Ureter (tissue), 1 donor: ENCODE measurements at regions not wholly inside any gene's neighbourhood (a gene's known extent, or its start where the extent isn't known, plus 50 kb on each side); places are given as distances from the start of the nearest gene placed in this dataset.

Source experiments
- DNase-seq: peaks from one replicate; pipeline ENCODE4 v3.0.0-alpha.2; 2020; ENCODE audit warnings: low spot score
- donor health status: DM: yes; HTN: yes; CAD: no.

DNA sequence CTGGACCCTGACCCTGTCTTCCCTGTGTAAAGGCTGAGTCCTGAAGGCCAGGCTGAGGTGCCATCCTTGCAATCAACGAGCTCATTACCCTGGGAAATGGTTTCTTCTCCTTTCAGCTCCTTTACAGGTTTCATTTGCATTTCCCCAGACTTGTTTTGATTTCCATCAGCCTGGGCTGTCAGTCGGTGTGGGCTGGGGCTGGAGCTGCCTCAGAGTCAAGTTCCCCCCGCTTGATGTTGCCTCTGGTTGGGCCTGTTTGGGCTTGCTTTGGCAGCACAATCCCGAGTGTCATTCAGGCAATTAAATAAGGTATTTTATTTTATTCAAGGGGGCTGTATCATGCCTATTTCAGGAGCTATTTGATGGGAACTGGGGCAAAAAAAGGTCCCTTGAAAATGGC is 424.9 kb downstream of the INSC start:
- DNase-seq = no peak

DNA sequence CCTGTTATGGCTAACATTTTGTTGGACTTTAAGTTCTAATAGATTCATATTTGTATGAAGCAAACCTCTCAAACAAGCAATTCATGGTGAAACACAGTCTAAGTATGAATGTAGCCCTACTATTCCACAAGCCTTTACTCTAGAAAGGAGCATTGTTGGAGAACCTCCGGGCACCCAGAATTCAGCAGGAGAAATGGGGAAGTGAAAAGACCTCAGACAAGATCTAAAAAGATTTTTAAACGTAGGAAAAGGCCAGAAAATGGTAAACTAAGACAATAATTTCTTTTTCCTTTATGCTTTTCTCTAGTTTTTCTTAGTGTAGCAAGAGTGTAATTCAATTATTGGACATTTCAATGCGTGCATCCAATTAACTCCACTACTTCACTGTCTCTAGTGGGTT is 426.4 kb downstream of the INSC start:
- DNase-seq = no peak

DNA sequence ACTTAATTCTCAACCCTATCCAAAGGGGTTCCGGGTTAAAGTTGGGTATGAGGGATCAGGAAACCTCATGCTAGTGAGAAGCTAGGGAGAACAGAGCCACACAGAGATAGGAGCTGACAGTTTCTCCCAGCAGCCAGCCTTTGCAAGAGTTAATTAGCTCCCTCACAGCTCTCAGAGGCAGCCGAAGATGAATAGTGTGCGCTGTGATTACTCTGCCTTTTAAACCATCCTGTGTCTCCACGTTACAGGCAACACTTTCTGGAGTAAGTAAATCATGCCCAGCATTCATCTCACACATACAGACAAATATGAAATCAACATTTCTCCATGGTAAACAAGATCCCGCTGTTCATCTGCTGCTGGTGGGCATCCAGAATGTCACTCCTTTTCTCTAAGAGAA is 429.6 kb downstream of the INSC start:
- no peak for DNase-seq

DNA sequence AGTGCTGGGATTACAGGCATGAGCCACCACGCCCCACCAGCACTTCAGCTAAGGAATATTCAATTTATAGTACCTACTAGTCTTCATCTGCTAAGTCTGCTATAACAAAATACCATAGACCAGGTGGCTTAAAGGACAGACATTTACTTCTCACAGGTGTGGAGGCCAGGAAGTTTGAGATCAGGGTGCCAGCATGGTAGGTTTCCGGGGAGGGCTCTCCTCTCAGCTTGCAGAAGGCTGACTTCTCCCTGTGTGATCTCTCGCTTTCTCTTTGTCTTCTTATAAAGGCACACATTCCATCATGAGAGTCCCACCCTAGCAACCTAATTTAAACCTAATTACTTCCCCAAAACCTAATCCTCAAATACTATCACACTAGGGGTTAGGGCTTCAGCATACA is 433.0 kb downstream of the INSC start:
- DNase-seq = no peak

DNA sequence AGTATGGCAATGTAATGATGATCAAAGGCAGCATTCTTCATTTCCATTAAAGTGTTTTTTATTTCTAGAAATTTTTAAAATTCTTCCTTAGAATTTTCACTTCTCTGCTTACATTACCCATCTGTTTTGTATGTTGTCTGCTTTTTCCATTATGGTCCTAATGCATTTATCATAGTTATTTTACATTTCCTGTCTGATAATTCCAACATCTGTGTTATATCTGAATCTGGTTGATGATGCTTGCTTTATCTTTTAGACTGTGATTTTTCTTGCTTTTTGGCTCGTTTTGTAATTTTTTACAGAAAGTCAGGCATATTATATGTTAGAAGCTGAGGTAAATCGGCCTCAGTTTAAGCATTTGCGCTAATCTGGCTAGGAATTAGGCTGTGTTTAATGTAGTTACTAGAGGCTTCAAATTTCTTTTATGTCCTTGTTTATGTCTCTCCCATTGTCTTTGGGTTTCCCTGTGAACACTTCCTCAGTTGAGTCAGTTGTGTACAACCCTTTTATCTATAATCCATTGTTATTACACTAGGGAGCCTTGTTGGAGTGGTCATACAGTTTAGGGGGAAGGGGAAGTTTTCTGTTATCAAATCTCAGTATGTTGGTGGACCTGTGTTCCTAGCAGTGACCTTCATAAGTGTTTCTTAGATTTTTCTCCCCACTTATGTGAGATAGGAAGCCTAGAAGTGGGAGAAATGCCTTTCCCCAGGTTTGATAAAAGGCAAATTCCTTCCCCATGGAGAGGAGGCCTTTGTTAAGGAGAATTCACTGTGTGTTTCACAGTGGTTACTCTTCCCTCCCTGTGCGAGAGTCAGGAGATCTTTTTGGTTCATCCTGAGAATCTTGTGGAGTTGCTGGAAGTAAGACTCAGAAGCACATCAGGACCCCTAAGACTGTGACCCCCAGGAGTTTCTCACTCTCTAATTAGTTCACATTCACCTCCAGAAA is 437.5 kb downstream of the INSC start:
- no peak for DNase-seq

DNA sequence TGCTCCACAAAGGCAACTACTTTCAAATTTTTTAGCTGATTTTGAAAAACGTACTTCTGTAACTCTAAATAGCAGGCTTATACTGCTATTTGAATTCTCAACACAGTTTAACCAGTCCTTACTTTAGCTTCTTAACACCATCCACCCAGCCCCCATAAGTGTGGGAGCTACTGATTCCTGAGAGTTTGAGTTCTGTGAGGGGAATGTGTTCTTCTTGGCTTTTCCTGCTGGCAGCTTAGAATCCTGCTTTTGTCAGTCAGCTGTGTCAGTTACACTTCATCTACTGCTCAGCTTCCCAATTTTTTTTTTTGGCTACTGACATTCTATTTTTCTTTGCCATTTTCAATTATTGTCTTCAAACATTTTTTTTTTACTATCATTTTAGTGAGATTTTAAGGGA is 440.4 kb downstream of the INSC start:
- DNase-seq = no peak

DNA sequence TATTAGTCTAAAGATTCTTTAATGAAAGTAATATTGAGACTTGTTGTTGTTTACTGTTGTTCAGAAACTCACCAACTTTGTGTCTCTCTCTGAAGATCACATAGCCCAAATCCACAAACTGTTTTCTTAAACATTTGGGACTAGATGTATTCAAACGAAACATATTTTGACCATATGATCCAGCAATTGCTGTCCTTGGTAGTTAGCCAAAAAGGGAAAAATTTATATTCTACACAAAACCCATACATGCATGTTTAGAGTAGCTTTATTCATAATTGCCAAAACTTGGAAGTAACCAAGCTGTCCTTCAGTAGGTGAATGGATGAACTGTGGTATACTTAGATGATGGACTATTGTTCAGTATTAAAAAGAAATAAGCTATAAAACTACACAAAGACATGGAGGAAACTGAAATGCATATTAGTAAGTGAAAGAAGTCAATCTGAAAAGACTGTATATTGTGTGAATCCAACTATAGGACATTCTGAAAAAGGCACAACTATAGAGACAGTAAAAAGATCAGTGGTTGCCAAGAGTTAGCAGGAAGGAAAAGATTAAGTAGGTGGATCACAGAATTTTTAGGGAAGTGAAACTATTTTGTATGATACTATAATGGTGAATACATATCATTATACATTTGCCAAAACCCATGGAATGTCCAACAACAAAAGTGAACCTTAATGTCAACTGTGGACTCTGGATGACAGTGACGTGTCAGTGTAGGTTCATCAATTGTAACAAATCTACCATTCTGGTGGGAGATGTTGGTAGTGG is 442.9 kb downstream of the INSC start:
- no peak for DNase-seq

DNA sequence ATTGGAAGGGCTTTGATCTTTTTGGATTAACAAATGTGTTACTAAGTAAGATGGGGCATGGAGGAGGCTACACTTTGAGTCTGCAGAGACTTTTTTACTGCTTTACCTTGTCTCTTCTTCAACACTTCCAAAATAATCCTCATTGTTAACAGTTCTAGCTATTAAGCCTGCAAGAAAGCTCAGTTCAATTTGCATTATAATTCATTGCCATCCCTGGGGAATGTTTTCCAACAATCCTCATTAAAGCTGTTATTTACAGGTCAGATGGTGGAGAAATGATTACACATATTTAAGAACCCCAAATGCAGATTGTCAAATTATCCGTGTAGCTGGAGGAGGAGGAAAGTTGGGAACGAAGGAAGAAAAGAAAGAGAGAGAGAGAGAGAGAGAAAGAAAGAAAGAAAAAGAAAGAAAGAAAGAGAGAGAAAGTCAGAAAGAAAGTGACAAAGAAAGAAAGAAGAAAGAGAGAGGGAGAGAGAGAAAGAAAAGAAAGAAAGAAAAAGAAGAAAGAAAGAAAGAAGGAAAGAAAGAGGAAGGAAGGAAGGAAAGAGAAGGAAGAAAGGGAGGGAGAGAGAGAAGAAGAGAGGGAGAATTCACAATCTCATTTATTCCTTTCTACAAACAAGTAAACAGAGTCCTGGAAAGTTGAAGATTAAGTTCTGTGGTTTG is 443.9 kb downstream of the INSC start:
- DNase-seq = no peak

DNA sequence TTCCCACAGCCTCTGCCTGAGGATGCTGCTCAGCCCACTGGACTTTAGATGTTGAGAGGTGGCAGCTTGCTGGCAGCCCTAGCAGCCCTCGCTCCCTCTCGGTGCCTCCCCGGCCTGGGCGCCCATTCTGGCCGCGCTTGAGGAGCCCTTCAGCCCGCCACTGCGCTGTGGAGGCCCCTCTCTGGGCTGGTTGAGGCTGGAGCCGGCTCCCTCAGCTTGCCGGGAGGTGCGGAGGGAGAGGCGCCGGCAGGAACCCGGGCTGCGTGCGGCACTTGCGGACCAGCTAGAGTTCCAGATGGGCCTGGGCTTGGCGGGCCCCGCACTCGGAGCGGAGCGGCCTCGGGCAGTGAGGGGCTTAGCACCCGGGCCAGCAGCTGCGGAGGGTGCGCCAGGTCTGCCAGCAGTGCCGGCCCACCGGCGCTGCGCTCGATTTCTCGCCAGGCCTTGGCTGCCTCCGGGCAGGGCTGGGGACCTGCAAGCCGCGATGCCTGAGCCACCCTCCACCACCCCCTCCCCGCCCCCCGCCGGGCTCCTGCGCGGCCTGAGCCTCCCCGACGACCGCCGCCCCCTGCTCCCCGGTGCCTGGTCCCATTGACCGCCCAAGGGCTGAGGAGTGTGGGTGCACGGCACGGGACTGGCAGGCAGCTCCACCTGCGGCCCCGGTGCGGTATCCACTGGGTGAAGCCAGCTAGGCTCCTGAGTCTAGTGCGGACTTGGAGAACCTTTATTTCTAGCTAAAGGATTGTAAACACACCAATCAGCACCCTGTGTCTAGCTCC is 446.2 kb downstream of the INSC start:
- no peak for DNase-seq

DNA sequence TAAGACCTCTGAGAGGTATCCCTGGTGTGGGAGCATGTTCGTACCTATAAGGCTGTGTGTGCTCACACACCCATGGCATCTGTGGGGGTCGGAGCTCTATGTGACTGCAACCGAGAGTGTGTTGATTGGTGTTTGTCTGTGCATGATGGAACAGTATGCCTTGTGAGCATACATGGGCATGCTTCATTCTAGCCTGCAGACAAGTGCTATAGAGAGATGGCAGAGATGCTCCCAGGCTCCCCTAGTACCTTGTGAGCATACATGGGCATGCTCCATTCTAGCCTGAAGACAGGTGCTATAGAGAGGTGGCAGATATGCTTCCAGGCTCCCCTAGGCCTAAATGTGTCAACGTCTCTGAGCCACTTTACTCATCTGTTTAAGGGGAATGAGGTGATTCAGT is 447.5 kb downstream of the INSC start:
- DNase-seq = no peak

DNA sequence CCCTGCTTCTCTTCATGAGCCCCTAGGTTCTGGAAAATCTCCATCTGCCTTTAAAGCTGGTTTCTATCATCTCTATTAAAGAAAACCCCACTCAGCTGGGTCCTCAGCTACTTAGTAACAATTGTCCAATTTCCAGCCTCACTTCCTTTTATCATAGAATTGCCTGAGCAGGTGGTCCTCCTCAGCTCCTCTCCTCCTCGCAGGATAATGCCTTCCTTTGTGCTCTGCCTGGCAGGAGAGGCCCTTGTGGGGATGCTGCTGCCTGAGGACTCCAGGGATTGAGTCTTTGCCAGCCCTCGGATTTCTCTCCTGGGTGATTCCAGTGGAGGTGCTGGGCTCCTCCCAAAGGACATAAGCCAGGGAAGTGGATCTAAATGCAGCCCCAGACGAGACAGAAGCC is 448.3 kb downstream of the INSC start:
- DNase-seq = no peak

DNA sequence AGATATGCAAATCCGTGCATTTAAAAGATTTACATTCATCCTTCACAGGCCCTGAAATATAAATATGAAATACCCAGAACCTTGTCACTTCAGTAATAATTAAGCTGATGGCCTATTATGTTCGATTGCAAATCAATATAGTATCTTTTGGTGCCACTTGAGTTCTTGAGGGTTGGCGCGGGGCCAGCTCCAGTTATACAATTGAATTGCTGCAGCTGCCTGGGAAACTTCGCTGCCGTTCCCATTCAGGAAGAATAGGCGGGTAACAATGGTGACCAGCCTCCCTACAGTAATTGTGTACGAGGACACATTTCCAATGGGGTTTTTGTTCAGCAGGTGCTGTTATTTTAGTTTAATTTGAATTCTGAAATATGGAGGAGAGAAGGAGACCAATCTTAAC is 451.2 kb downstream of the INSC start:
- DNase-seq = no peak

DNA sequence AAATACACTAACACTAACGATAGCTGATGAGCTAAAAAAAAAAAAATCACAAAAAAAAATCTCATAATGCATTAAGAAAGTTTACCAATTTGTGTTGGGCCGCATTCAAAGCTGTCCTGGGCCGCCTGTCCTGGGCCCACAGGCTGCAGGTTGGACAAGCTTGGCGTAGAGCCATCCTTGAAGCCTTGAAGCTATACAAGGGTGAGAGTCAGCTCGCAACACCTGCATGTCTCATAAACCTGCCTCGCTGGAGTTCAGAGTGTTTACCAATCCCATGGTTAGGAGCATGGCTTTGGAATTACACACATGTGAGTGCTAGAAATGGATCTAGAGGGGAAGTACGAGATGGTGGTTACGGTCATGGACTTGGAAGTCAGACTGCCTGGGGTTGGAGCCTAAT is 453.7 kb downstream of the INSC start:
- no peak for DNase-seq

DNA sequence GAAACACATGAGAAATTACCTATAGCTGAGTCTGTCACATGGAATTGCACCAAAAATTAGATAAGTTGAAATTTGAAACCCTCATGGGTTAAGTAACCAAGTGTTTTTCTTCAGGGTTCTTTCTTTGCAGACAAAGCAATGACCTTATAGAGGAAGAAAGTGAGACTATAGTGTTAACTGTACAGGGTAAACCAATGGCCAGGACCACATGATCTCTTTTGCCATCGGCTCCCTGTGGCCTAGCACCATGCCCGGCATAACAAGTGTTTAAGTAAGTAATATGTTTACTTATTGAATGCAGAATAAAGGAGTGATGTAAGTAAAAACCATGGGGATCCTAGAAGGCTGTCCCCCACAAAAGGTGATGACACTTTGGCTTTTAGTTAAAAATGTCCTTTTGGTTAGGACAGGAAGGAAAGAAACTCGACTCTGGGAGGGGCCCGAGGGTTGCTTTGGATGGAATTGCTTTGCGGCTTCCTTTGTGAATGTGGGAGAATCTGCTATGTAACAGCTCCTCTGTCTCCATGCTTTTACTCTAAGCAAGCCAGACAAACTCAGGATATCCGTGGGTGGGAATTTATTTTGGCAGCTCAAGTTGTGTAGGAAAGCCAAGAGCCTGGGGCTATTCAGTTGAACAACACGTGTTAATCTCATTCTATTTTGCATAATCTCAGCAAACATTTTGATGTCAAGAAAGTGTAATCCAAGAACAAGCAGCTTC is 454.7 kb downstream of the INSC start:
- DNase-seq = no peak

DNA sequence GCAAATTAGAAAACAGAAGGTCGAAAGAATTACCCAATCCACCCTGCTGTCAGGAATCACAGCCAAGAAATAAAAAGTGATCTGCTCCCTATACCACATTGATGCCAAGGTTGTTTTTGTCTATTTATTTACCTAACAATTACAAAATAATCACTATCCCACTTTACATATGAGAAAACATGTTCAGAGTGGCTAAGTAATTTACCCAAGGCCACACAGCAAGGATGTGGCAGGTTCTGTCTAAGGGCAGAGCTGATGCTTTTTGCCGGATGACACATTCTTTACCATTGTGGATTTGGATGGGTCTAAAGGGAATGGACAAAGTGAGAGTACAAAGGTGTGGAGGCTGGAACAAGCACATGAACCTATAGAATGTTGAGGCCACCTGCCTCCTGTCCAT is 460.7 kb downstream of the INSC start:
- DNase-seq = no peak

DNA sequence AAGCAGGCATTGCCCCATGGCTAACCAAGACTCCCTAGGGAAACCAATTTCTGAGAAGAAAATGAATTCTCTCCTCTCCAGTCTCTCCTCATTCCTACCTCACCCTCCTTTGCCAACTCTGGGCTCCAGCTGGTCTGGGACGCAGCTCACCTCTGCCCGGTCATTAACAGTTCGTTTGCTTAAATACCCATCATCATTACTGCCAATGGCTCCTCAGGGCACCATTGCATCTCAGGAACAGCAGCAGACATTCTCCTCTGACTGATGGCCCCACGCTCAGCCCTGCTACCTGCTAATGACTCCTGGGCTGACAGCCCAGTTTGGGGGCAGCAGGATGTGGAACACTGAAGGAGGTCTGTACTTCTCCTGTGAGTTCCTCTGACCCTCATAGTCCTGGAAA is 462.0 kb downstream of the INSC start:
- DNase-seq = no peak

DNA sequence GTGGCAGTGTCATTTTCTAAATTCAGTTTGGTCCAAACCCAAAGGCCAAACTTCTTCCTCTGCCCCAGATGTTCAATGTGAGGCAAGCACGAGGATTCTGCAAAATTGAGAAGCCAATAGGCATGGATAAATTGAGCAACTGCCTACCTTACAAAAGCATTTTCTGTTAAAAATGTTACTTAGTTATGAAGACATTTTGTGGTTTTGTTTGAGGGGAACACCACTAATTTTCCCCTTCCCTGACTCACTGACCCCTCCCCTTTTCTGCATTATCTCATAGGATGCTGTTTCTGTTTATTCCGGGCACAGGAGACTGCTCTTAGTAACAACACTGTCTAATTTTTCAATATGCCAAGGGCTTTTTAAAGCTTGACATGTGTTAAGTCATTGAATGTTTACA is 462.8 kb downstream of the INSC start:
- no peak for DNase-seq

DNA sequence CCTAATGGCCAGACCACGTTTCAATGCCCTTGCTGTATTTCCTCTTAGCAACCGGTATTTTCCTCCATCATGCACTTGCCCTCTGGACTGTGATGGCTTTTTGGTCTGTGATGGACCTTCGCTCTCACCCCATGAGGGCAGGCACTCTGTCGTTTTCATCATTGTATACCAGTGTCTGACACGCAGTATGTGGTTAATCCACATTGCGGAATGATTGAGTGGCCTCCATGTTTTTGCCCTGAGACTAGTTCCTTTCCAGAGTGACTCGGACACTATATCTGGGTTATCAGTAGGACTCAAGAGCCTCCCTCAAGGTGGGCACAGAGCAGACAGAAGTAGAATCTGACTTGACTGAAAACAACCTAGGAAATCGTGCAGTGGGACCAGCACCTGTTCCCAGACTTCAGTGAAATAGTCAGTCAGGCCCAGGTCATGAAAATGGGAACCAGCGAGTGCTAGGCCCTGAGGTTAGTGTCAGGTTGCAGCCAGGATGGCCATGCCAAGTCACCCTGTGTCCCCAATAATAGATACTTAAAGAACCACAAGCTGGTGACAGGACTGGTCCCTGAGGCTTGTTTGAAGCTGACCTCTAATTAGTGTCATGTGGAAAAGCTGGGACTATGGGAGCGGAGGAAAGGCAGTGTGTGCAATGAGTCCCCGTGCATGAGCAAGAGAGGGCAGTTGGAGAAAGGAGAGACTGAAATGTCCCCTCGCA is 464.7 kb downstream of the INSC start:
- DNase-seq = no peak

DNA sequence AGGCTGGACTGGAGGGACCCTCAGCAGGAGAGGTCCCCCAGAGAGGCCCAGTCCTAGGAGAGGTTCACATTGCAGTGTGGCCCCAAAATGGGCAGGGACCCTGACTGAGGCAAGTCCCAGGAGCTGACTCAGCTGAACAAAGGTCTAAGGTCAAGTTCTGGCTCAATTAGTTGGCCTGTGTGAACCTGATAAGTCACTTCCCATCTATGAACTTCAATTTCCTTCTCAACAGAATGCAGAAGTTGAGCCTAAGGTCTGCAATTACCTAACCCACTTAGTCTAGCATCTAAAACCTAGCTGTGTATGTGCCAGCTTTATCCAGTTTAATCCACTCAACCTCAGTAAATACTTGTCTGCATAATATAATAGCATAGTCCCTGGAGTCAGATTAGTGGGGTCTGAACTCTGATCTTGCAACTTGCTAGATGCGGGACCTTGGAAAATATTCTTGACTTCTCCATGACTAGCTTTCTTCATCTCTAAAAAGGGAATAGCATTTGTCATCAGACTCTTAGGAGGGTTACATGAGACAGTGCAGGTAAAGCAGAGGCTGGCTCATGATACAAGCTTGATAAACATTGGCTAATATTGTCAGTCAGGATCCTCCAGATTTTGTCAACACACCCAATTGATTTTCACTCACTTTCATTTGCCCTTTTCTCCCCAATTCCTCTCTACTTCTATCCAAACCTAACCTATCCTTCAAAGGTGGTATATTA is 465.5 kb downstream of the INSC start:
- DNase-seq = no peak

DNA sequence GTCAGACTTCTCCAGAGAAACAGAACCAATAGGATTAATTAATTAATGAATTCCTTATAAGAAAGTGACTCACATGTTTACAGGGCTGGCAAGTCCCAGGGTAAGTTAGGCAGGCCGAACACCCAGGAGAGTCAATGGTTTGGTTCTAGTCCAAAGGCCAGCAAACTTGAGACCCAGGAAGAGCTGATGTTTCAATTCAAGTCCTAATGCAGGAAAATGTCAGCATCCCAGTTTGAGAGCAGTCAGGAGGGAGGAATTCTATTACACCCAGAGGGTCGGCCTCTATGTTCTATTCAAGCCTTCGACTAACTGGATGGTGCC is 466.0 kb downstream of the INSC start:
- no peak for DNase-seq
